ENCODE measurements at regions not wholly inside any gene's neighbourhood (a gene's known extent, or its start where the extent isn't known, plus 50 kb on each side); places are given as distances from the start of the nearest gene placed in this dataset.
"Not testable (repeated sequence)": the region's sequence is repeated elsewhere in the genome, so short reads cannot be mapped to it uniquely, and the experiment has no call there.

DNA sequence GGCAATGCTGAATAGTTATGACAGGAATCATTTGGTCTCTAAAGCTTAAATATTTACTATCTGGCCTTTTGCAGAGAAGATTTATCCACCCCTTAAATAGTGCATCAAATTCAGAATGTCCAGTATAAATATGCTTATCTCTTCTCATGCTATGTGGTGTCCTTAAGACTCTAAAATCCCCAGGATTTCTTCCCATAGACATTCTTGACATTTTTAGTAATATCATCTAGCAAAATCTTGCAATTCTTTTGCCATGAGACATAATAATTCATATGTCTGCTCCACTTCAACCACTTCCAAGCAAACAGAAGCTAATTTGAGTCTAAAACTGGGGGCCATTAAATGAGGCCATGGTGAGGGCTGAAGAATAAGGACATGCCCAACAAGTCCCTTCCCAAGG, 1923.4 kb upstream of the CDH9 start:
- H3K27ac ChIP-seq (ENCODE audit: low read length) = no peak overlapping the region
- H3K27me3 ChIP-seq (ENCODE audit: control insufficient read depth, insufficient read depth, low read length) = no peaks in the 10 kb centered on the region
- H3K9me3 ChIP-seq (ENCODE audit: control insufficient read depth, insufficient read depth, low read length) = no peaks in the 10 kb centered on the region
- DNase-seq (ENCODE audit: low read depth, low spot score) = no peak
- H3K4me3 ChIP-seq (ENCODE audit: low read length) = no peak overlapping the region
- no peaks in the 10 kb centered on the region for H3K4me1 ChIP-seq (ENCODE audit: control insufficient read depth, insufficient read depth, low read length)
- H3K36me3 ChIP-seq (ENCODE audit: control insufficient read depth, insufficient read depth, low read length) = no peaks in the 10 kb centered on the region

DNA sequence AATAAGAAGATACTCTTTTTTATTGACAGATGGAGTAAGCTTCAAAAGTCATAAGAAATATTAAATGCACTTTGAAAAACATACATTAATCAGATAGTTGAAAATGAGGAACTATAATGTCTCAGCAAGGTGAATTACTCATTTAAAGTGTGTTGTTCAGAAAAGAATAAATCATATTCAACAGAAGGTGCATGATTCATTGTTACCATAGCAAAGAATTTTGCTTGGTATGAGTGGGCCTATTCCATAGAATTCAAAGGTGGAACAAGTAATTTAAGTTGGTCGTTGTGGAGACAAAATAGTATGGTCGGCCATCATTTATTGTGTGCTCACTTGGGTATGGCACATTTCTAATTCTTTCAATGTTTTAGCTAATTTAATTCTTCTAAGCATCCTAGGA, 1920.2 kb upstream of the CDH9 start:
- Histone ChIP-seq H3K4me3 (ENCODE audit: low read length) (no peak overlapping the region), H3K27me3 (ENCODE audit: control insufficient read depth, insufficient read depth, low read length) (no peaks in the 10 kb centered on the region), H3K4me1 (ENCODE audit: control insufficient read depth, insufficient read depth, low read length) (no peaks in the 10 kb centered on the region), H3K9me3 (ENCODE audit: control insufficient read depth, insufficient read depth, low read length) (no peaks in the 10 kb centered on the region), H3K36me3 (ENCODE audit: control insufficient read depth, insufficient read depth, low read length) (no peaks in the 10 kb centered on the region), H3K27ac (ENCODE audit: low read length) (no peak overlapping the region)
- DNase-seq (ENCODE audit: low read depth, low spot score) = no peak
- WGBS (ENCODE audit: insufficient coverage, insufficient read length) = no CpG with 5 or more reads among the region's 2 CpGs

DNA sequence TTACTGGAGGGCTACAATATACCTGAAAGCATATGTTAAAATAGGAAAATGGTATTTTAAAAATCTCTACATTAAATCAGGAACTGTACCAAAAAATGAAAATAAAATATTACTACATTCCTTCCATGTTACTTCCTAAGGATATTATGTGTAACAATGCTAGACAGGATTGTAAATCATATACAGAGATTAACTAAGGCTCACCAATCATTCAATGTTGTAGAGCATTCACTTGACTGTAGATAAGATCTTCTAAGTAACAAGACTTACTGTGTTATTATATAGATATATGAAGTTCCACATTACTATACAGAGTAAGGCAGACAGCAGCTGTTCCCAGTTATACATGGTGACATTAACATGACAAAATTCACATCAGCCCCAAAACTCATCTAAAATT, 1919.1 kb upstream of the CDH9 start:
- no peaks in the 10 kb centered on the region for H3K27me3 ChIP-seq (ENCODE audit: control insufficient read depth, insufficient read depth, low read length)
- H3K36me3 ChIP-seq (ENCODE audit: control insufficient read depth, insufficient read depth, low read length) = no peaks in the 10 kb centered on the region
- DNase-seq (ENCODE audit: low read depth, low spot score) = no peak
- no peaks in the 10 kb centered on the region for H3K9me3 ChIP-seq (ENCODE audit: control insufficient read depth, insufficient read depth, low read length)
- no peak overlapping the region for H3K4me3 ChIP-seq (ENCODE audit: low read length)
- no peak overlapping the region for H3K27ac ChIP-seq (ENCODE audit: low read length)
- H3K4me1 ChIP-seq (ENCODE audit: control insufficient read depth, insufficient read depth, low read length) = no peaks in the 10 kb centered on the region

- DNase-seq (ENCODE audit: low read depth, low spot score) = no peak
- WGBS (ENCODE audit: insufficient coverage, insufficient read length) = no CpG with 5 or more reads among the region's 4 CpGs
- no peak overlapping the region for H3K27ac ChIP-seq (ENCODE audit: low read length)
- no peak overlapping the region for H3K4me3 ChIP-seq (ENCODE audit: low read length)
- no peaks in the 10 kb centered on the region for H3K27me3 ChIP-seq (ENCODE audit: control insufficient read depth, insufficient read depth, low read length)
- H3K36me3 ChIP-seq (ENCODE audit: control insufficient read depth, insufficient read depth, low read length) = no peaks in the 10 kb centered on the region
- no peaks in the 10 kb centered on the region for H3K9me3 ChIP-seq (ENCODE audit: control insufficient read depth, insufficient read depth, low read length)
- no peaks in the 10 kb centered on the region for H3K4me1 ChIP-seq (ENCODE audit: control insufficient read depth, insufficient read depth, low read length)
These were observed 1915.7 kb upstream of the CDH9 start for GRCh38 chr5:28954074-28954473.

DNA sequence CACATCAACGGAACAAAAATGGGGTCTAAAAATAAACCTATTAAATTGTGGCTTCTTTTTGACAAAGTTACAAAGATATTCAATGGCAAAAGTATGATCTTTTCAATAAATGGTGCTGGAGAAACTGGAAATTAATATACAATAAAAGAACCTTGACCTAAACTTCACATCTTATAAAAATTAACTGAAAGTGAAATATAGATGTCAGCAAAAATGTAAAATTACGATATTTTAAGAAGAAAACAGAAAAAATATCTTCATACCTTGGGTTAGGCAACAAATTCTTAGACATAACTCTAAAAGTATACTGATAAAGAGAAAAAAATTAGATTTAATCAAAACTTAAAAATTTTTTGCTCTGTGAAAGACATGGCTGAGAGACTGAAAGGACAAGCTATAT, 1909.5 kb upstream of the CDH9 start:
- no peak for DNase-seq (ENCODE audit: low read depth, low spot score)
- no CpG with 5 or more reads among the region's 2 CpGs for WGBS (ENCODE audit: insufficient coverage, insufficient read length)
- H3K9me3 ChIP-seq (ENCODE audit: control insufficient read depth, insufficient read depth, low read length) = no peaks in the 10 kb centered on the region

GRCh38 chr5:28945859-28946258, 1907.5 kb upstream of the CDH9 start:
- no peaks in the 10 kb centered on the region for H3K36me3 ChIP-seq (ENCODE audit: control insufficient read depth, insufficient read depth, low read length)
- no peaks in the 10 kb centered on the region for H3K4me1 ChIP-seq (ENCODE audit: control insufficient read depth, insufficient read depth, low read length)
- no peaks in the 10 kb centered on the region for H3K9me3 ChIP-seq (ENCODE audit: control insufficient read depth, insufficient read depth, low read length)
- no peak overlapping the region for H3K4me3 ChIP-seq (ENCODE audit: low read length)
- no peaks in the 10 kb centered on the region for H3K27me3 ChIP-seq (ENCODE audit: control insufficient read depth, insufficient read depth, low read length)
- no peak for DNase-seq (ENCODE audit: low read depth, low spot score)
- H3K27ac ChIP-seq (ENCODE audit: low read length) = no peak overlapping the region

More for the DNA sequence above, 1909.5 kb upstream of the CDH9 start:
- H3K4me1 ChIP-seq (ENCODE audit: control insufficient read depth, insufficient read depth, low read length) = no peaks in the 10 kb centered on the region
- no peaks in the 10 kb centered on the region for H3K27me3 ChIP-seq (ENCODE audit: control insufficient read depth, insufficient read depth, low read length)
- H3K27ac ChIP-seq (ENCODE audit: low read length) = no peak overlapping the region
- H3K4me3 ChIP-seq (ENCODE audit: low read length) = no peak overlapping the region
- no peaks in the 10 kb centered on the region for H3K36me3 ChIP-seq (ENCODE audit: control insufficient read depth, insufficient read depth, low read length)

DNA sequence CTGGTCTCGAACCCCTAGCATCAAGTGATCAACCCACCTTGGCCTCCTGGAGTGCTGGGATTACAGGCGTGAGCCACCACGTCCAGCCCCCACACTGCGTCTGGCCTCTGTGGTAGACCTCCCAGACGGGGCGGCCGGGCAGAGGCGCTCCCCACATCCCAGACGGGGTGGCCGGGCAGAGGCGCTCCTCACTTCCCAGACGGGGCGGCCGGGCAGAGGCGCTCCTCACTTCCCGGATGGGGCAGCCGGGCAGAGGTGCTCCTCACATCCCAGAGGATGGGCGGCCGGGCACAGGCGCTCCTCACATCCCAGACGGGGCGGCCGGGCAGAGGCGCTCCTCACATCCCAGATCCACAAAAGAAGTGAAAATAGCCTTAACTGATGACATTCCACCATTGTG, 1891.0 kb upstream of the CDH9 start:
- not testable (repeated sequence) for H3K9me3 ChIP-seq (ENCODE audit: control insufficient read depth, insufficient read depth, low read length); H3K4me3 ChIP-seq (ENCODE audit: low read length); H3K36me3 ChIP-seq (ENCODE audit: control insufficient read depth, insufficient read depth, low read length); H3K27me3 ChIP-seq (ENCODE audit: control insufficient read depth, insufficient read depth, low read length); H3K4me1 ChIP-seq (ENCODE audit: control insufficient read depth, insufficient read depth, low read length); DNase-seq (ENCODE audit: low read depth, low spot score); H3K27ac ChIP-seq (ENCODE audit: low read length)
- no CpG with 5 or more reads among the region's 24 CpGs for WGBS (ENCODE audit: insufficient coverage, insufficient read length)

- H3K27ac ChIP-seq (ENCODE audit: low read length); H3K27me3 ChIP-seq (ENCODE audit: control insufficient read depth, insufficient read depth, low read length); H3K4me1 ChIP-seq (ENCODE audit: control insufficient read depth, insufficient read depth, low read length); H3K9me3 ChIP-seq (ENCODE audit: control insufficient read depth, insufficient read depth, low read length); H3K4me3 ChIP-seq (ENCODE audit: low read length); DNase-seq (ENCODE audit: low read depth, low spot score); H3K36me3 ChIP-seq (ENCODE audit: control insufficient read depth, insufficient read depth, low read length): not testable (repeated sequence)
- no CpG with 5 or more reads among the region's 23 CpGs for WGBS (ENCODE audit: insufficient coverage, insufficient read length)
These were observed 1890.0 kb upstream of the CDH9 start for GRCh38 chr5:28928327-28928790.

DNA sequence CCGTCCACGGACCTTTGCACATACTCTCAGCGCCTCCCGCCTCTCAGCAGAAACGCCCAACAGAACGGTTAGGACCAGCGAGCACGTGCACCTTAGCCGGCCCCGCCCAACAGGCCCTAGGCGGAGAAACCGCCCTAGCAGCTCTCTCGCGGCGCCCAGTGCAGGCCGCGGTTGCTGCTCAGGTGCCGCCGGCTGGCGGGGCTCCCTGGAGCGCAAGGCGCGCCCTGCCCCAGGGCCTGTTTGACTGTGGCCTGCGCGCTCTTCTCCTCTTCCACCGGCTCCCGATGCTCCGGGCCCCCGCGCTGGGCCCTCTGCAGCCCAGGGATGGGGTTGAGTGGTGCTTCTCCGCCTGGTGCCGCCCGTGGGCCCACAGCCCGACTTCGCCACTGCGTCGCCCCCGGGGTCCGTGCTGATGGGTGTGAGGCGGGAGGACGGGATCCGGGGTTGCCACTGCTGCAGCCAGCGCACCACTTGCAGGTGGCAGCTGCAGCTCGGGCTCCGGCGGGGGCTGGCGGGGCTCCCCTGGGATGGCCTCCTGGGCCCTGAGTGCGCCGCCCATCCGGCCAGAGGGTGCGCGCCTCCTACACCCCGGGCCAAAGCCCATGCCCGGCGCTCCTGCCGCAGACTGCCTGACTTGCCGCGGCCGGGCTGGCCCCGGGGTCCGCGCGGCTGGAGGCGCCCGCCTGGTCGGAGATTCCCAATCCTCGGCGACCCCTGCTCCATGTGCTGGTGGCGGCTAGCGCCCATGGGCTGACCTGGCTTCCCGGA, 1889.4 kb upstream of the CDH9 start:
- Histone ChIP-seq H3K27me3 (ENCODE audit: control insufficient read depth, insufficient read depth, low read length) (no peaks in the 10 kb centered on the region), H3K27ac (ENCODE audit: low read length) (no peak overlapping the region), H3K36me3 (ENCODE audit: control insufficient read depth, insufficient read depth, low read length) (no peaks in the 10 kb centered on the region), H3K4me3 (ENCODE audit: low read length) (no peak overlapping the region), H3K9me3 (ENCODE audit: control insufficient read depth, insufficient read depth, low read length) (no peaks in the 10 kb centered on the region), H3K4me1 (ENCODE audit: control insufficient read depth, insufficient read depth, low read length) (no peaks in the 10 kb centered on the region)
- no CpG with 5 or more reads among the region's 71 CpGs for WGBS (ENCODE audit: insufficient coverage, insufficient read length)
- no peak for DNase-seq (ENCODE audit: low read depth, low spot score)

GRCh38 chr5:28926422-28926821, 1888.0 kb upstream of the CDH9 start:
- no CpG with 5 or more reads among the region's 17 CpGs for WGBS (ENCODE audit: insufficient coverage, insufficient read length)
- DNase-seq (ENCODE audit: low read depth, low spot score) = no peak
- Histone ChIP-seq H3K27me3 (ENCODE audit: control insufficient read depth, insufficient read depth, low read length) (no peaks in the 10 kb centered on the region), H3K4me1 (ENCODE audit: control insufficient read depth, insufficient read depth, low read length) (no peaks in the 10 kb centered on the region), H3K36me3 (ENCODE audit: control insufficient read depth, insufficient read depth, low read length) (no peaks in the 10 kb centered on the region), H3K4me3 (ENCODE audit: low read length) (no peak overlapping the region), H3K9me3 (ENCODE audit: control insufficient read depth, insufficient read depth, low read length) (no peaks in the 10 kb centered on the region), H3K27ac (ENCODE audit: low read length) (no peak overlapping the region)

- Histone ChIP-seq H3K9me3 (ENCODE audit: control insufficient read depth, insufficient read depth, low read length) (no peaks in the 10 kb centered on the region), H3K27me3 (ENCODE audit: control insufficient read depth, insufficient read depth, low read length) (no peaks in the 10 kb centered on the region), H3K27ac (ENCODE audit: low read length) (no peak overlapping the region), H3K4me3 (ENCODE audit: low read length) (no peak overlapping the region), H3K36me3 (ENCODE audit: control insufficient read depth, insufficient read depth, low read length) (no peaks in the 10 kb centered on the region), H3K4me1 (ENCODE audit: control insufficient read depth, insufficient read depth, low read length) (no peaks in the 10 kb centered on the region)
- no peak for DNase-seq (ENCODE audit: low read depth, low spot score)
- no CpG with 5 or more reads among the region's 2 CpGs for WGBS (ENCODE audit: insufficient coverage, insufficient read length)
These were observed 1879.2 kb upstream of the CDH9 start for GRCh38 chr5:28917631-28918030.

Measured in iPS DF 6.9 (cell line).